Prostate gland (tissue), 2 donors: ENCODE measurements at regions not wholly inside any gene's neighbourhood (a gene's known extent, or its start where the extent isn't known, plus 50 kb on each side); places are given as distances from the start of the nearest gene placed in this dataset.

Experiments used
- CTCF ChIP-seq, 4 experiments: fragments of 200-600 bp in 2 of 4; fragments of 450-650 bp in 2 of 4; sonication (generic) in 2 of 4; IDR thresholded peaks; 1 replicate in 3 of 4; 2 replicates in 1 of 4; pipeline ENCODE4 v1.5.1; 2016 to 2019; ENCODE audit warnings: antibody characterized with exemption in 4 of 4, mild to moderate bottlenecking in 2 of 4, moderate library complexity in 2 of 4
- POLR2AphosphoS5 ChIP-seq: sonication (generic); formaldehyde crosslinking; IDR thresholded peaks from one replicate; pipeline ENCODE4 v1.6.1; 2017; ENCODE audit warnings: antibody characterized with exemption

GRCh38 chr10:124263726-124264125 lies 155.0 kb downstream of the OAT start:
- TF ChIP-seq POLR2AphosphoS5 (no peak), CTCF (IDR thresholded peaks at IDR 0.05) (no peak)
